CD14-positive monocyte (primary cell): ENCODE measurements at regions not wholly inside any gene's neighbourhood (a gene's known extent, or its start where the extent isn't known, plus 50 kb on each side); places are given as distances from the start of the nearest gene placed in this dataset.

Experiments used
- DNase-seq, 3 donors: peaks; one replicate each; pipeline ENCODE4 v3.0.0-alpha.2; 2011 to 2022
- H2AFZ ChIP-seq: 2 replicates; pipeline ENCODE4 v1.6.0; 2012; ENCODE audit warnings: mild to moderate bottlenecking, low read depth, low read length, inconsistent platforms; ENCODE audit not compliant: insufficient read depth, poor library complexity, severe bottlenecking
- H3K27ac ChIP-seq, 2 donors: 1 replicate in 1 of 2; 2 replicates in 1 of 2; pipeline ENCODE4 v1.5.1; 2012 to 2013; ENCODE audit warnings: low read length in 2 of 2, control low read depth in 1 of 2, inconsistent platforms in 1 of 2, low read depth in 1 of 2, mild to moderate bottlenecking in 1 of 2
- H3K27me3 ChIP-seq, 2 donors: one replicate each; pipeline versions ENCODE4 v1.6.0 to v1.6.1; 2011 to 2013; ENCODE audit warnings: low read length in 2 of 2; ENCODE audit not compliant: control insufficient read depth in 2 of 2, insufficient read depth in 2 of 2
- H3K36me3 ChIP-seq, 2 donors: replicated peaks in 1 of 2; 1 replicate in 1 of 2; 2 replicates in 1 of 2; pipeline versions ENCODE4 v1.5.1 to v1.6.1; 2012 to 2013; ENCODE audit warnings: low read length in 2 of 2, control low read depth in 1 of 2, inconsistent platforms in 1 of 2, mild to moderate bottlenecking in 1 of 2; ENCODE audit not compliant: insufficient read depth in 2 of 2, control insufficient read depth in 1 of 2
- H3K4me1 ChIP-seq, 2 donors: 1 replicate in 1 of 2; 2 replicates in 1 of 2; pipeline versions ENCODE4 v1.5.1 to v1.6.1; 2012 to 2013; ENCODE audit warnings: low read length in 2 of 2, control low read depth in 1 of 2, inconsistent platforms in 1 of 2, mild to moderate bottlenecking in 1 of 2, moderate library complexity in 1 of 2; ENCODE audit not compliant: insufficient read depth in 2 of 2, control insufficient read depth in 1 of 2
- H3K4me2 ChIP-seq: replicated peaks from 2 replicates; pipeline ENCODE3; 2012; ENCODE audit warnings: low read length, moderate library complexity, mild to moderate bottlenecking; ENCODE audit not compliant: poor library complexity, severe bottlenecking; ENCODE audit errors: extremely low read depth
- H3K4me3 ChIP-seq, 3 experiments: fragments of 200-600 bp in 1 of 3; sonication (generic) in 1 of 3; replicated peaks in 1 of 3; 1 replicate in 2 of 3; 2 replicates in 1 of 3; pipeline ENCODE4 v1.5.1; 2011 to 2013; ENCODE audit warnings: low read length in 3 of 3, mild to moderate bottlenecking in 3 of 3, control low read depth in 2 of 3, low read depth in 2 of 3, inconsistent platforms in 1 of 3, moderate library complexity in 1 of 3
- H3K79me2 ChIP-seq: 2 replicates; pipeline ENCODE4 v1.6.0; 2012; ENCODE audit warnings: mild to moderate bottlenecking, control low read depth, inconsistent platforms, low read length, moderate library complexity; ENCODE audit not compliant: insufficient read depth
- H3K9ac ChIP-seq: 2 replicates; pipeline ENCODE4 v1.6.0; 2017; ENCODE audit warnings: low read length, mild to moderate bottlenecking; ENCODE audit not compliant: insufficient read depth, poor library complexity, severe bottlenecking
- H3K9me3 ChIP-seq, 2 donors: replicated peaks in 1 of 2; 1 replicate in 1 of 2; 2 replicates in 1 of 2; pipeline versions ENCODE4 v1.5.1 to v1.6.1; 2012 to 2013; ENCODE audit warnings: low read length in 2 of 2, control low read depth in 1 of 2; ENCODE audit not compliant: control insufficient read depth in 1 of 2, insufficient read depth in 1 of 2
- H4K20me1 ChIP-seq: 2 replicates; pipeline ENCODE4 v1.6.0; 2012; ENCODE audit warnings: mild to moderate bottlenecking, low read length, control low read depth, moderate library complexity; ENCODE audit not compliant: insufficient read depth
- H3K27ac Mint-ChIP-seq, 7 donors: one replicate each; pipeline ENCODE4 v1.8.0; 2020; ENCODE audit warnings: mild to moderate bottlenecking in 7 of 7, mixed read lengths in 7 of 7, moderate library complexity in 6 of 7, inconsistent platforms in 2 of 7
- H3K27me3 Mint-ChIP-seq, 3 donors: one replicate each; pipeline ENCODE4 v1.8.0; 2021 to 2022; ENCODE audit warnings: low read depth in 3 of 3, mild to moderate bottlenecking in 3 of 3, mixed read lengths in 3 of 3, moderate library complexity in 3 of 3, inconsistent platforms in 1 of 3
- H3K36me3 Mint-ChIP-seq, 2 donors: one replicate each; pipeline ENCODE4 v1.8.0; 2020; ENCODE audit warnings: mixed read lengths in 2 of 2, inconsistent platforms in 1 of 2, mild to moderate bottlenecking in 1 of 2
- H3K4me1 Mint-ChIP-seq: one replicate; pipeline ENCODE4 v1.8.0; 2020; ENCODE audit warnings: mild to moderate bottlenecking, mixed read lengths
- H3K4me3 Mint-ChIP-seq, 2 donors: one replicate each; pipeline ENCODE4 v1.8.0; 2020; ENCODE audit warnings: mild to moderate bottlenecking in 2 of 2, mixed read lengths in 2 of 2, moderate library complexity in 1 of 2
- H3K9me3 Mint-ChIP-seq, 7 donors: one replicate each; pipeline ENCODE4 v1.8.0; 2020 to 2022; ENCODE audit warnings: mixed read lengths in 7 of 7, mild to moderate bottlenecking in 6 of 7, moderate library complexity in 6 of 7, inconsistent platforms in 2 of 7
- CTCF ChIP-seq: fragments of 200-600 bp; IDR thresholded peaks from one replicate; pipeline ENCODE4 v1.8.0; 2022; ENCODE audit warnings: antibody characterized with exemption, mild to moderate bottlenecking
- WGBS: methylation state at CpG from one replicate; pipeline ENCODE4 v1.1.5; 2013; ENCODE audit warnings: missing lambda C conversion rate; ENCODE audit not compliant: insufficient coverage; 5-methylcytosine and 5-hydroxymethylcytosine counted together
- intact Hi-C, 2 donors: fragments of 100-400 bp; cut with micrococcal nuclease; formaldehyde crosslinking; loops; one replicate each; pipeline versions ENCODE4 v1.15.0 to v1.15.1; 2023

GRCh38 chr11:134519788-134520187 lies 107.7 kb upstream of the B3GAT1 start:
- Histone ChIP-seq H3K9ac (no peak overlapping the region), H3K36me3 (no peaks in the 10 kb centered on the region), H3K4me3 (no peak overlapping the region), H3K27me3 (no peaks in the 10 kb centered on the region), H2AFZ (no peak overlapping the region), H3K9me3 (peaks cover 0 to 7% of the 10 kb centered on the region in 2 donors), H4K20me1 (no peaks in the 10 kb centered on the region), H3K4me1 (no peaks in the 10 kb centered on the region), H3K4me2 (no peak overlapping the region), H3K79me2 (no peaks in the 10 kb centered on the region), H3K27ac (no peak overlapping the region)
- Mint-ChIP-seq H3K9me3 (peaks cover 2 to 14% (median 7%) of the 10 kb centered on the region in 7 donors), H3K36me3 (no peaks in the 10 kb centered on the region), H3K27ac (no peak overlapping the region), H3K4me3 (no peak overlapping the region), H3K27me3 (peaks cover 3 to 7% (median 4%) of the 10 kb centered on the region in 3 donors), H3K4me1 (no peaks in the 10 kb centered on the region)
- no peak for DNase-seq
- WGBS: 18% methylated on average over 7 of the region's 7 CpGs
- intact Hi-C loops: no loop called here
- TF ChIP-seq CTCF: no peak

- Mint-ChIP-seq H3K27me3 (peaks cover 4 to 7% (median 6%) of the 10 kb centered on the region in 3 donors), H3K36me3 (no peaks in the 10 kb centered on the region), H3K27ac (no peak overlapping the region), H3K4me3 (no peak overlapping the region), H3K4me1 (no peaks in the 10 kb centered on the region), H3K9me3 (peaks cover 2 to 13% (median 6%) of the 10 kb centered on the region in 7 donors)
- Histone ChIP-seq H3K27me3 (no peaks in the 10 kb centered on the region), H3K4me1 (no peaks in the 10 kb centered on the region), H4K20me1 (no peaks in the 10 kb centered on the region), H3K9me3 (peaks cover 0 to 6% of the 10 kb centered on the region in 2 donors), H3K27ac (no peak overlapping the region), H3K4me2 (no peak overlapping the region), H3K9ac (no peak overlapping the region), H2AFZ (no peak overlapping the region), H3K4me3 (no peak overlapping the region), H3K36me3 (no peaks in the 10 kb centered on the region), H3K79me2 (no peaks in the 10 kb centered on the region)
- intact Hi-C loops: no loop called here
- no peak for TF ChIP-seq CTCF
- no peak for DNase-seq
- WGBS: 93% methylated on average over 3 of the region's 6 CpGs
Observed at GRCh38 chr11:134519390-134519750, 107.3 kb upstream of the B3GAT1 start.
